Fibroblast of lung (primary cell): ENCODE measurements at regions not wholly inside any gene's neighbourhood (a gene's known extent, or its start where the extent isn't known, plus 50 kb on each side); places are given as distances from the start of the nearest gene placed in this dataset.
A peak's percentile ranks its signal among the peaks of the same experiment; 100 is the strongest.

ENCODE experiments used
- DNase-seq, 2 donors: peaks; one replicate each; pipeline versions ENCODE4 v3.0.0 to v3.0.0-alpha.2; 2010; ENCODE audit warnings: low read depth in 2 of 2
- H2AFZ ChIP-seq: 2 replicates; pipeline ENCODE4 v1.5.1; 2012; ENCODE audit warnings: low read length, control low read depth, inconsistent platforms
- H3K27ac ChIP-seq: 2 replicates; pipeline ENCODE4 v1.5.1; 2011; ENCODE audit warnings: low read length, control low read depth; ENCODE audit not compliant: insufficient read depth
- H3K27me3 ChIP-seq: 2 replicates; pipeline ENCODE4 v1.5.1; 2011; ENCODE audit warnings: mild to moderate bottlenecking, low read length; ENCODE audit not compliant: control insufficient read depth, insufficient read depth
- H3K36me3 ChIP-seq: 2 replicates; pipeline ENCODE4 v1.5.1; 2011; ENCODE audit warnings: low read length; ENCODE audit not compliant: control insufficient read depth, insufficient read depth
- H3K4me1 ChIP-seq: 2 replicates; pipeline ENCODE4 v1.5.1; 2011; ENCODE audit warnings: low read length; ENCODE audit not compliant: control insufficient read depth, insufficient read depth; ENCODE audit errors: extremely low read depth
- H3K4me2 ChIP-seq: 2 replicates; pipeline ENCODE4 v1.5.1; 2011; ENCODE audit warnings: low read length, control low read depth; ENCODE audit not compliant: insufficient read depth; ENCODE audit errors: extremely low read depth
- H3K4me3 ChIP-seq, 4 experiments: fragments of 200-600 bp in 1 of 4; sonication (generic) in 1 of 4; replicated peaks in 1 of 4; 2 replicates each; pipeline ENCODE4 v1.5.1; 2011 to 2016; ENCODE audit warnings: low read length in 4 of 4, low read depth in 3 of 4, mild to moderate bottlenecking in 3 of 4, control low read depth in 2 of 4, inconsistent platforms in 1 of 4, mixed read lengths in 1 of 4; ENCODE audit not compliant: insufficient read depth in 1 of 4; ENCODE audit errors: control extremely low read depth in 1 of 4
- H3K79me2 ChIP-seq: 2 replicates; pipeline ENCODE4 v1.5.1; 2012; ENCODE audit warnings: mild to moderate bottlenecking, low read length, inconsistent platforms; ENCODE audit not compliant: control insufficient read depth, insufficient read depth
- H3K9ac ChIP-seq: 2 replicates; pipeline ENCODE4 v1.5.1; 2011; ENCODE audit warnings: mild to moderate bottlenecking, low read length, control low read depth; ENCODE audit not compliant: insufficient read depth
- H3K9me3 ChIP-seq: 2 replicates; pipeline ENCODE4 v1.5.1; 2012; ENCODE audit warnings: low read depth, low read length; ENCODE audit not compliant: control insufficient read depth, insufficient read depth
- H4K20me1 ChIP-seq: 2 replicates; pipeline ENCODE4 v1.5.1; 2011; ENCODE audit warnings: low read length; ENCODE audit not compliant: control insufficient read depth, insufficient read depth; ENCODE audit errors: extremely low read depth
- CTCF ChIP-seq, 2 donors: IDR thresholded peaks in 1 of 2; conservative IDR thresholded peaks in 1 of 2; 1 replicate in 1 of 2; 2 replicates in 1 of 2; pipeline ENCODE4 v1.5.1; 2011 to 2012; ENCODE audit warnings: low read length in 2 of 2, control low read depth in 1 of 2, inconsistent platforms in 1 of 2, low read depth in 1 of 2, mild to moderate bottlenecking in 1 of 2
- EZH2 ChIP-seq: IDR thresholded peaks from 2 replicates; pipeline ENCODE4 v1.5.1; 2012; ENCODE audit warnings: low read length, control low read depth, mild to moderate bottlenecking; ENCODE audit errors: missing control alignments

- DNase-seq: no peak
- Histone ChIP-seq H3K9ac (no peak overlapping the region), H3K36me3 (no peaks in the 10 kb centered on the region), H3K27ac (no peak overlapping the region), H3K27me3 (no peaks in the 10 kb centered on the region), H2AFZ (no peak overlapping the region), H3K4me3 (no peak overlapping the region), H4K20me1 (no peaks in the 10 kb centered on the region), H3K4me2 (no peak overlapping the region), H3K79me2 (no peaks in the 10 kb centered on the region), H3K9me3 (no peaks in the 10 kb centered on the region), H3K4me1 (peaks cover 2% of the 10 kb centered on the region)
- TF ChIP-seq CTCF (conservative IDR thresholded peaks at IDR 0.05 in 1 of 2, IDR thresholded peaks at IDR 0.05 in 1 of 2; ENCODE audit: low read depth in 1 of 2, low read length in 2 of 2): no peak
- no peak for TF ChIP-seq EZH2
These were observed 50.2 kb upstream of the MME start for GRCh38 chr3:155029941-155030340.

DNA sequence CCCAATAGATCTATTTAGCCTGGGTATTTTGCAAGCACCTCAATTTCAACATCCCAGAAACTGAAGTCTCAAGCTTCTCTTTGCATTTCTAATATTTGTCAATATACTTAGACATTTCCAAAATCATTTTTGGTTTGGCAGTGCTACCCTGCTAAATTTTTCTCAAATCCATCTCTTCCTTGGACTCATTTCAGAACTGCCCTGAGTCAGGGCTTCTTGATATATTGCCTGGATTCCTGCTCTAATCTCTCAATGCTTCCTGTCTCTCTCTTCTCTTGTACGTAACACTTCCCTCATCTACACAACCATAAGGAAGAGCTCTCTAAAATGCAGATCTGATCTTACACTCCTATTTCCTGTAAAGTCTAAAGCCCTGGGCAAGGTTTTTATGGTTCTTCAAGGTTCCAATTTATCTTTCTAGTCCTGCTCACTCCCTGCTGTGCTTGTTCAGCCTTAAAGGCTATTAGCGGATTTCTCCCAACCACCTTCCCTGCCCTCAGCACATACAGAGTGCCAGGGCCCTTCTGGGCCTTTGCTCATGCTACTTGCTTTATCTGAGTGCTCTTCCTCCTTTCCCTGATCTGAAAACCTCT, 53.0 kb upstream of the MME start:
- Histone ChIP-seq H3K4me2 (no peak overlapping the region), H3K4me3 (no peak overlapping the region), H4K20me1 (no peaks in the 10 kb centered on the region), H3K27me3 (no peaks in the 10 kb centered on the region), H2AFZ (no peak overlapping the region), H3K4me1 (peaks cover 2% of the 10 kb centered on the region), H3K79me2 (no peaks in the 10 kb centered on the region), H3K27ac (no peak overlapping the region), H3K36me3 (no peaks in the 10 kb centered on the region), H3K9me3 (no peaks in the 10 kb centered on the region), H3K9ac (no peak overlapping the region)
- TF ChIP-seq EZH2: no peak
- TF ChIP-seq CTCF (conservative IDR thresholded peaks at IDR 0.05 in 1 of 2, IDR thresholded peaks at IDR 0.05 in 1 of 2; ENCODE audit: low read depth in 1 of 2, low read length in 2 of 2): no peak
- DNase-seq: peak; percentile 50 to 63

- Histone ChIP-seq H2AFZ (no peak overlapping the region), H3K79me2 (no peaks in the 10 kb centered on the region), H3K27ac (no peak overlapping the region), H3K4me2 (no peak overlapping the region), H3K36me3 (no peaks in the 10 kb centered on the region), H3K4me3 (no peak overlapping the region), H3K27me3 (no peaks in the 10 kb centered on the region), H4K20me1 (no peaks in the 10 kb centered on the region), H3K4me1 (peaks cover 2% of the 10 kb centered on the region), H3K9me3 (no peaks in the 10 kb centered on the region), H3K9ac (no peak overlapping the region)
- TF ChIP-seq CTCF (conservative IDR thresholded peaks at IDR 0.05 in 1 of 2, IDR thresholded peaks at IDR 0.05 in 1 of 2; ENCODE audit: low read depth in 1 of 2, low read length in 2 of 2): no peak
- TF ChIP-seq EZH2: no peak
- DNase-seq: peak in 1 of 2 donors; percentile 29
These were observed 56.0 kb upstream of the MME start for GRCh38 chr3:155024006-155024638.
